DND-41 (cell line): ENCODE measurements at regions not wholly inside any gene's neighbourhood (a gene's known extent, or its start where the extent isn't known, plus 50 kb on each side); places are given as distances from the start of the nearest gene placed in this dataset.

Experiments
- EZH2 ChIP-seq: IDR thresholded peaks from 3 replicates; pipeline ENCODE4 v1.6.1; 2012; ENCODE audit warnings: borderline replicate concordance, low read depth, mild to moderate bottlenecking, moderate library complexity, low read length, inconsistent platforms; ENCODE audit not compliant: severe bottlenecking
- TF ChIP-seq, protein P1 (sequence below): IDR thresholded peaks from 2 replicates; pipeline ENCODE4 v1.5.1; 2012; ENCODE audit warnings: borderline replicate concordance, low read length, moderate library complexity, mild to moderate bottlenecking; ENCODE audit not compliant: poor library complexity, severe bottlenecking; ENCODE audit errors: extremely low read depth

DNA sequence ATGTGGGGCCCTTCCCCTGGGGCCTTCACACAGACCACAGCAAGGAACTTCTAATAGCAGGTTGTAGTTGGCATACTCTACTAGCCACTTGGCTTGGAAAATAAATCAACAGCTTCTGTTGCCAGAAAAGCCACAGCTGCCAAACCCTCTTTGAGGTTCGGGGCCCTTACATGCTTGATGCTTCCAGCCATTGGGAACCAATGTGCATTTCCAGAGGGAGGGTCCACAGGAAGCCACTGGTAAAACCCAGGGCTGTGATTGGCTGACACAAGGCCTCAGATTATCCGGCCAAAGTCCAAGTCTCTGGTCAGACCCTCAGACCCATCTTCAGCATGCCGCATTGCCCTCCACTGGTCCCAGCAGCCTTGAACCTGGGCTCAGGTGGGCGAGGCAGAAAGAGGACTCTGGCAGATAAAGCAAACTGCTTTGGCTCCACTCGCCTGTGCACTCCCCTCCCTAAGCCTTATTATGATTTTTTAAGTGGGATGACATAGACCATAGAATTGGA is 214.4 kb downstream of the BCL11B start:
- TF ChIP-seq, protein P1, sequence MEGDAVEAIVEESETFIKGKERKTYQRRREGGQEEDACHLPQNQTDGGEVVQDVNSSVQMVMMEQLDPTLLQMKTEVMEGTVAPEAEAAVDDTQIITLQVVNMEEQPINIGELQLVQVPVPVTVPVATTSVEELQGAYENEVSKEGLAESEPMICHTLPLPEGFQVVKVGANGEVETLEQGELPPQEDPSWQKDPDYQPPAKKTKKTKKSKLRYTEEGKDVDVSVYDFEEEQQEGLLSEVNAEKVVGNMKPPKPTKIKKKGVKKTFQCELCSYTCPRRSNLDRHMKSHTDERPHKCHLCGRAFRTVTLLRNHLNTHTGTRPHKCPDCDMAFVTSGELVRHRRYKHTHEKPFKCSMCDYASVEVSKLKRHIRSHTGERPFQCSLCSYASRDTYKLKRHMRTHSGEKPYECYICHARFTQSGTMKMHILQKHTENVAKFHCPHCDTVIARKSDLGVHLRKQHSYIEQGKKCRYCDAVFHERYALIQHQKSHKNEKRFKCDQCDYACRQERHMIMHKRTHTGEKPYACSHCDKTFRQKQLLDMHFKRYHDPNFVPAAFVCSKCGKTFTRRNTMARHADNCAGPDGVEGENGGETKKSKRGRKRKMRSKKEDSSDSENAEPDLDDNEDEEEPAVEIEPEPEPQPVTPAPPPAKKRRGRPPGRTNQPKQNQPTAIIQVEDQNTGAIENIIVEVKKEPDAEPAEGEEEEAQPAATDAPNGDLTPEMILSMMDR = no peak
- no peak for TF ChIP-seq EZH2
